ENCODE measurements at regions not wholly inside any gene's neighbourhood (a gene's known extent, or its start where the extent isn't known, plus 50 kb on each side); places are given as distances from the start of the nearest gene placed in this dataset.

- Histone ChIP-seq H3K4me3 (no peak overlapping the region), H3K4me1 (peaks cover 46% of the 10 kb centered on the region), H3K9me3 (no peaks in the 10 kb centered on the region), H3K27me3 (no peaks in the 10 kb centered on the region), H3K27ac (peak overlapping the region in 1 of 2 donors; percentile 61), H3K36me3 (ENCODE audit: low read depth, missing control alignments) (no peaks in the 10 kb centered on the region)
- 74 to 76% methylated on average over 3 of the region's 3 CpGs for WGBS, 2 donors
- no peak for DNase-seq
- TF ChIP-seq POLR2A (IDR thresholded peaks at IDR 0.05) = no peak
- no peak for TF ChIP-seq CTCF (IDR thresholded peaks at IDR 0.05)
- intact Hi-C loops (cut with DNase I; ENCODE audit: low total_unique reads) = no loop called here
Observed at GRCh38 chr20:23159256-23159946, 73.3 kb upstream of the CD93 start.

GRCh38 chr20:23157734-23158133, 71.6 kb upstream of the CD93 start:
- DNase-seq = no peak
- intact Hi-C loops (cut with DNase I; ENCODE audit: low total_unique reads) = no loop called here
- Histone ChIP-seq H3K4me1 (peaks cover 39% of the 10 kb centered on the region), H3K4me3 (no peak overlapping the region), H3K9me3 (no peaks in the 10 kb centered on the region), H3K27ac (no peak overlapping the region), H3K27me3 (no peaks in the 10 kb centered on the region), H3K36me3 (ENCODE audit: low read depth, missing control alignments) (no peaks in the 10 kb centered on the region)
- no peak for TF ChIP-seq POLR2A (IDR thresholded peaks at IDR 0.05)
- TF ChIP-seq CTCF (IDR thresholded peaks at IDR 0.05) = no peak
- 83 to 89% methylated on average over 15 of the region's 15 CpGs for WGBS, 2 donors

- H3K4me1 ChIP-seq = peaks cover 44% of the 10 kb centered on the region
- intact Hi-C loops (cut with DNase I; ENCODE audit: low total_unique reads) = no loop called here
- peak overlapping the region in 1 of 2 donors; percentile 33 for H3K27ac ChIP-seq
- 65 to 69% methylated on average over 5 of the region's 5 CpGs for WGBS, 2 donors
- TF ChIP-seq CTCF (IDR thresholded peaks at IDR 0.05) (peak in 1 of 3 experiments; percentile 11), POLR2A (IDR thresholded peaks at IDR 0.05) (no peak)
- no peaks in the 10 kb centered on the region for H3K36me3 ChIP-seq (ENCODE audit: low read depth, missing control alignments)
- no peak overlapping the region for H3K4me3 ChIP-seq
- no peaks in the 10 kb centered on the region for H3K27me3 ChIP-seq
- DNase-seq = no peak
- H3K9me3 ChIP-seq = no peaks in the 10 kb centered on the region
Observed at GRCh38 chr20:23156842-23157423, 70.8 kb upstream of the CD93 start.

GRCh38 chr20:23156170-23156841, 70.2 kb upstream of the CD93 start:
- no peaks in the 10 kb centered on the region for H3K36me3 ChIP-seq (ENCODE audit: low read depth, missing control alignments)
- no peak overlapping the region for H3K4me3 ChIP-seq
- H3K27me3 ChIP-seq = no peaks in the 10 kb centered on the region
- H3K9me3 ChIP-seq = no peaks in the 10 kb centered on the region
- peak; percentile 40 for DNase-seq
- peaks cover 42% of the 10 kb centered on the region for H3K4me1 ChIP-seq
- peak overlapping the region in 1 of 2 donors; percentile 33 for H3K27ac ChIP-seq
- TF ChIP-seq CTCF (IDR thresholded peaks at IDR 0.05) (no peak), POLR2A (IDR thresholded peaks at IDR 0.05) (no peak)
- WGBS, 2 donors = 89 to 90% methylated on average over 9 to 11 of the region's 11 CpGs
- intact Hi-C loops (cut with DNase I; ENCODE audit: low total_unique reads) = no loop called here

Measured in testis (tissue), 2 donors.